Neural progenitor cell (in vitro differentiated cells): ENCODE measurements at regions not wholly inside any gene's neighbourhood (a gene's known extent, or its start where the extent isn't known, plus 50 kb on each side); places are given as distances from the start of the nearest gene placed in this dataset.
"Not testable (repeated sequence)": the region's sequence is repeated elsewhere in the genome, so short reads cannot be mapped to it uniquely, and the experiment has no call there.

Source experiments
- DNase-seq: peaks from one replicate; pipeline ENCODE4 v3.0.0-alpha.2; 2016; ENCODE audit warnings: low spot score
- H2AFZ ChIP-seq: fragments of 200-600 bp; sonication (generic); replicated peaks from 2 replicates; pipeline ENCODE4 v1.6.1; 2016; ENCODE audit warnings: antibody characterized with exemption
- H3F3A ChIP-seq: fragments of 200-600 bp; sonication (generic); 2 replicates; pipeline ENCODE4 v1.6.1; 2016; ENCODE audit warnings: antibody characterized with exemption, low read depth
- H3K27ac ChIP-seq: fragments of 200-600 bp; sonication (generic); 2 replicates; pipeline ENCODE4 v1.5.1; 2016; ENCODE audit warnings: mild to moderate bottlenecking
- H3K27me3 ChIP-seq: fragments of 200-600 bp; sonication (generic); 2 replicates; pipeline ENCODE4 v1.6.1; 2016; ENCODE audit warnings: mild to moderate bottlenecking, moderate library complexity
- H3K36me3 ChIP-seq: fragments of 200-600 bp; sonication (generic); 2 replicates; pipeline ENCODE4 v1.5.1; 2016
- H3K4me1 ChIP-seq: fragments of 200-600 bp; sonication (generic); 2 replicates; pipeline ENCODE4 v1.6.1; 2016; ENCODE audit warnings: mixed run types
- H3K4me2 ChIP-seq: fragments of 200-600 bp; sonication (generic); 2 replicates; pipeline ENCODE4 v1.6.1; 2016
- H3K4me3 ChIP-seq: fragments of 200-600 bp; sonication (generic); 2 replicates; pipeline ENCODE4 v1.5.1; 2016
- H3K79me2 ChIP-seq: fragments of 200-600 bp; sonication (generic); 2 replicates; pipeline ENCODE4 v1.6.1; 2016; ENCODE audit warnings: low read depth
- H3K9ac ChIP-seq: fragments of 200-600 bp; sonication (generic); 2 replicates; pipeline ENCODE4 v1.6.1; 2016
- H3K9me3 ChIP-seq: fragments of 200-600 bp; sonication (generic); 2 replicates; pipeline ENCODE4 v1.5.1; 2016; ENCODE audit warnings: low read depth
- H4K20me1 ChIP-seq: fragments of 200-600 bp; sonication (generic); 2 replicates; pipeline ENCODE4 v1.6.1; 2016; ENCODE audit warnings: low read depth
- H3K27ac Mint-ChIP-seq: 3 replicates; pipeline ENCODE4 v1.8.0; 2021; ENCODE audit warnings: mixed read lengths
- H3K27me3 Mint-ChIP-seq: 2 replicates; pipeline ENCODE4 v1.8.0; 2022; ENCODE audit warnings: low read depth, mild to moderate bottlenecking, inconsistent platforms, moderate library complexity, mixed read lengths; ENCODE audit not compliant: insufficient read depth
- H3K36me3 Mint-ChIP-seq: 3 replicates; pipeline ENCODE4 v1.8.0; 2021; ENCODE audit warnings: mixed read lengths
- H3K4me1 Mint-ChIP-seq: 3 replicates; pipeline ENCODE4 v1.8.0; 2021; ENCODE audit warnings: mixed read lengths
- H3K4me3 Mint-ChIP-seq: 3 replicates; pipeline ENCODE4 v1.8.0; 2021; ENCODE audit warnings: mild to moderate bottlenecking, moderate library complexity, mixed read lengths
- H3K9me3 Mint-ChIP-seq: 3 replicates; pipeline ENCODE4 v1.8.0; 2020; ENCODE audit warnings: mixed read lengths
- EZH2 ChIP-seq: fragments of 200-600 bp; sonication (generic); IDR thresholded peaks from 2 replicates; pipeline ENCODE4 v1.6.1; 2017; ENCODE audit warnings: antibody characterized with exemption, mild to moderate bottlenecking, moderate library complexity
- EZH2phosphoT487 ChIP-seq: fragments of 200-600 bp; sonication (generic); IDR thresholded peaks from 2 replicates; pipeline ENCODE4 v1.6.1; 2017; ENCODE audit warnings: antibody characterized with exemption
- TF ChIP-seq, protein P1 (sequence below): fragments of 200-600 bp; sonication (generic); IDR thresholded peaks from 2 replicates; pipeline ENCODE4 v1.5.1; 2017; ENCODE audit warnings: antibody characterized with exemption, mild to moderate bottlenecking

DNA sequence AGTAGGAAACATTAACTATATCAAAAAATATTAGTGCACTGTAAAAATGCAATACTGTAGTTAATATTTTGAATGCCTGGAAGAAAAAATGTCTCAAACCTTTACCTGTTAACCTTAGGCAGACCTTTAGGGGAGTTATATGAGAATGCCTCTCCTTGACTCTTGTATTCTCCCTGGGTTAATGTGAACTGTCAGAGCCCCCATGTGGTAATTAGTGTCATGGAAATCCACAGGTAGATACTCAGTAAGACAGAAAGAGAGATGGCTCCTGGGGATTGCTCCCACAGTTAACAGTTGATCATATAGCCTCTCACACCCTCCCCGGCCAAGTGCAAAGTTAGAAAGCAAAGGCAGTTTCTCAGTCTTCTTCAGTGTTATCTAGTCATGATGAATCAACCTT lies 742.8 kb downstream of the NR2F1-AS1 start:
- Mint-ChIP-seq H3K4me1 (peaks cover 5% of the 10 kb centered on the region), H3K27me3 (peaks cover 2% of the 10 kb centered on the region), H3K9me3 (peaks cover 20% of the 10 kb centered on the region), H3K36me3 (peaks cover 2% of the 10 kb centered on the region), H3K4me3 (no peak overlapping the region), H3K27ac (no peak overlapping the region)
- H3F3A ChIP-seq, result peaks cover 2% of the 10 kb centered on the region
- H3K36me3 ChIP-seq, result no peaks in the 10 kb centered on the region
- no peaks in the 10 kb centered on the region for H3K9me3 ChIP-seq
- H3K27ac ChIP-seq, result no peak overlapping the region
- H3K4me1 ChIP-seq, result peaks cover 5% of the 10 kb centered on the region
- H3K27me3 ChIP-seq, result no peaks in the 10 kb centered on the region
- H3K4me2 ChIP-seq, result no peak overlapping the region
- H3K4me3 ChIP-seq, result no peak overlapping the region
- no peaks in the 10 kb centered on the region for H4K20me1 ChIP-seq
- no peaks in the 10 kb centered on the region for H3K79me2 ChIP-seq
- no peak overlapping the region for H3K9ac ChIP-seq
- DNase-seq, result peak; percentile 34
- H2AFZ ChIP-seq, result no peak overlapping the region
- no peak for TF ChIP-seq EZH2phosphoT487
- no peak for TF ChIP-seq EZH2
- TF ChIP-seq, protein P1, sequence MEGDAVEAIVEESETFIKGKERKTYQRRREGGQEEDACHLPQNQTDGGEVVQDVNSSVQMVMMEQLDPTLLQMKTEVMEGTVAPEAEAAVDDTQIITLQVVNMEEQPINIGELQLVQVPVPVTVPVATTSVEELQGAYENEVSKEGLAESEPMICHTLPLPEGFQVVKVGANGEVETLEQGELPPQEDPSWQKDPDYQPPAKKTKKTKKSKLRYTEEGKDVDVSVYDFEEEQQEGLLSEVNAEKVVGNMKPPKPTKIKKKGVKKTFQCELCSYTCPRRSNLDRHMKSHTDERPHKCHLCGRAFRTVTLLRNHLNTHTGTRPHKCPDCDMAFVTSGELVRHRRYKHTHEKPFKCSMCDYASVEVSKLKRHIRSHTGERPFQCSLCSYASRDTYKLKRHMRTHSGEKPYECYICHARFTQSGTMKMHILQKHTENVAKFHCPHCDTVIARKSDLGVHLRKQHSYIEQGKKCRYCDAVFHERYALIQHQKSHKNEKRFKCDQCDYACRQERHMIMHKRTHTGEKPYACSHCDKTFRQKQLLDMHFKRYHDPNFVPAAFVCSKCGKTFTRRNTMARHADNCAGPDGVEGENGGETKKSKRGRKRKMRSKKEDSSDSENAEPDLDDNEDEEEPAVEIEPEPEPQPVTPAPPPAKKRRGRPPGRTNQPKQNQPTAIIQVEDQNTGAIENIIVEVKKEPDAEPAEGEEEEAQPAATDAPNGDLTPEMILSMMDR, result peak; percentile 35

DNA sequence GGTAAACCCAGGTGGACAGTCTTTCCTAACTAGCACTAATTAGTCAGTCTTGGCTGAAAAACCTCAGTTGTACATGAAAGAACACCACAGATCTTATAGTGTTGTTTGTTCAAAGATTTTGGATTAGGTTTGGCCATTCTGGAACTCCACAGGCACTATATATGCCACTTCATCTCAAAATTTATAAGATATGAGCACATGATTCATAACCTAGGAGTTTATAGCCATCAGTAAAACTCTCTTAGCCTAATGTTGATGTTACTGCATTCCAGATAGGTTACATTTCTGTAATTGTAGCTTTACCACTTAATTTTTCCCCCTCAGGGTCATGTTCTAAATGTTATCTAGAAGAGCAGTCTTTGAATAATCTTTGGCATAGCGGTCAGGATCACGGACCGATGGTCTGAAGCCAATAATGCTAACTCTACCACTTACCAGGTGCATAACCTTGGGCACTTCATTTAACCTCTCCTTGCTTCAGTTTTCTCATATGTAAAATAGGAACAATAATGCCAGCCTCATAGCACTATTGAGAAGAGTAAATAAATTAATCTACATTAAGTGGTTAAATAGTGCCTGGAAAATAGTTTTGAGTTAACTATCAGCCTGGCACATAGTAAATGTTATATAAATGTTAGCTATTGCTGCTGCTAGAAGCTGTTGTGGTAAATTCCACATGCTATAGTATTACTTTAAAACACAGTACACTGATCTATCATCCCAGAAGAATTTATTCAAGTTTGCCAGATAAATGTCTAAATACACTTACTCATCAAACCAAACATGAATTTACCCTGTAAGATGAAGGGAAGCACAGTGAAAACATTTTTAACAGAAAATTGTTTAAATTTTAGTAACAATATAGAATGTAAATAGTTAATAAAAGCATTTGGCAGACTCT lies 743.9 kb downstream of the NR2F1-AS1 start:
- no peak overlapping the region for H3K4me2 ChIP-seq

DNA sequence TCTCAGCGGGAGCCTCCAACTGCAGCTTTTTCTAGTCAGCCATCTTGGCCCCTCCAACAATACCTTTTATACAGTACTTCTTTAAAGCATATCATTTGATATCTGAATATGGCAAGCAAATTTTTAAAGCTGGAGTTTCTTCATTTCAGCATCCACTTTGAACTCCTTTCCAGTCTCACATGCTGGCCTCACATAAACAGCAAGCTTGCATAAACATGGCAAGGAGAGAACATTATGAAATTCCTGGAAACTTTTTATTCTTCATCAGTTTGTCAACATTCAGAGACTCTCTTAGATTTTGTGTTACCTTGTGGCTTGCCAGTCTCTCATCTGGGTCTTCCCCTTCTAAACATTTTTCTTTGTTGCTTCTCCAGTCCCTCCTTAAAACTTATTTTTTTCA lies 745.3 kb downstream of the NR2F1-AS1 start:
- no peak for TF ChIP-seq EZH2phosphoT487
- TF ChIP-seq, protein P1, result no peak
- no peak for TF ChIP-seq EZH2
- Histone ChIP-seq H3K27me3 (no peaks in the 10 kb centered on the region), H2AFZ (peak overlapping the region; percentile 38), H3K4me2 (no peak overlapping the region), H3K9me3 (peaks cover 4% of the 10 kb centered on the region), H3K4me3 (no peak overlapping the region), H3K4me1 (no peaks in the 10 kb centered on the region), H3F3A (no peaks in the 10 kb centered on the region), H3K27ac (no peak overlapping the region), H3K36me3 (no peaks in the 10 kb centered on the region), H4K20me1 (no peaks in the 10 kb centered on the region), H3K9ac (no peak overlapping the region), H3K79me2 (no peaks in the 10 kb centered on the region)
- no peak for DNase-seq
- peaks cover 2% of the 10 kb centered on the region for H3K4me1 Mint-ChIP-seq
- H3K27ac Mint-ChIP-seq, result no peak overlapping the region
- H3K4me3 Mint-ChIP-seq, result no peak overlapping the region
- peaks cover 2% of the 10 kb centered on the region for H3K36me3 Mint-ChIP-seq
- peaks cover 2% of the 10 kb centered on the region for H3K27me3 Mint-ChIP-seq
- peaks cover 19% of the 10 kb centered on the region for H3K9me3 Mint-ChIP-seq

More for the DNA sequence above, 743.9 kb downstream of the NR2F1-AS1 start:
- Histone ChIP-seq H3K4me1 (no peaks in the 10 kb centered on the region), H3K79me2 (no peaks in the 10 kb centered on the region), H3K27me3 (no peaks in the 10 kb centered on the region), H3K36me3 (no peaks in the 10 kb centered on the region), H3K4me3 (no peak overlapping the region), H3K9me3 (no peaks in the 10 kb centered on the region), H4K20me1 (no peaks in the 10 kb centered on the region), H3F3A (no peaks in the 10 kb centered on the region), H3K27ac (no peak overlapping the region), H3K9ac (no peak overlapping the region), H2AFZ (no peak overlapping the region)
- Mint-ChIP-seq H3K4me1 (peaks cover 5% of the 10 kb centered on the region), H3K9me3 (peaks cover 22% of the 10 kb centered on the region), H3K27me3 (peaks cover 2% of the 10 kb centered on the region), H3K4me3 (no peak overlapping the region), H3K36me3 (peaks cover 2% of the 10 kb centered on the region), H3K27ac (no peak overlapping the region)
- TF ChIP-seq EZH2phosphoT487, result no peak
- TF ChIP-seq EZH2, result no peak
- TF ChIP-seq, protein P1, result no peak
- no peak for DNase-seq

DNA sequence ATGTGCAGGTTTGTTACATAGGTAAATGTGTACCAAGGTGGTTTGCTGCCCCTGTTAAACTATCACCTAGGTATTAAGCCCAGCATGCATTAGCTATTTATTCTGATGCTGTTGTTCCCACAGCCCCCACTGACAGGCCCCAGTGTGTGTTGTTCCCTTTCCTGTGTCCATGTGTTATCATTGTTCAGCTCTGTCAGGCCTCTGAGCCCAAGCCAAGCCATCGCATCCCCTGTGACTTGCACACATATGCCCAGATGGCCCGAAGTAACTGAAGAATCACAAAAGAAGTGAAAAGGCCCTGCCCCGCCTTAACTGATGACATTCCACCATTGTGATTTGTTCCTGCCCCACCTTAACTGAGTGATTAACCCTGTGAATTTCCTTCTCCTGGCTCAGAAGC lies 757.5 kb downstream of the NR2F1-AS1 start:
- not testable (repeated sequence) for H3K4me2 ChIP-seq, H3K27ac Mint-ChIP-seq, H3K9ac ChIP-seq, H3K9me3 Mint-ChIP-seq, DNase-seq, H4K20me1 ChIP-seq, H2AFZ ChIP-seq, H3K79me2 ChIP-seq, H3K9me3 ChIP-seq, H3K4me1 ChIP-seq, H3K36me3 Mint-ChIP-seq, H3K27me3 ChIP-seq, H3K27me3 Mint-ChIP-seq, H3K27ac ChIP-seq, H3K4me3 ChIP-seq, H3K36me3 ChIP-seq, H3F3A ChIP-seq, H3K4me3 Mint-ChIP-seq, H3K4me1 Mint-ChIP-seq
